ENCODE measurements at regions not wholly inside any gene's neighbourhood (a gene's known extent, or its start where the extent isn't known, plus 50 kb on each side); places are given as distances from the start of the nearest gene placed in this dataset.

DNA sequence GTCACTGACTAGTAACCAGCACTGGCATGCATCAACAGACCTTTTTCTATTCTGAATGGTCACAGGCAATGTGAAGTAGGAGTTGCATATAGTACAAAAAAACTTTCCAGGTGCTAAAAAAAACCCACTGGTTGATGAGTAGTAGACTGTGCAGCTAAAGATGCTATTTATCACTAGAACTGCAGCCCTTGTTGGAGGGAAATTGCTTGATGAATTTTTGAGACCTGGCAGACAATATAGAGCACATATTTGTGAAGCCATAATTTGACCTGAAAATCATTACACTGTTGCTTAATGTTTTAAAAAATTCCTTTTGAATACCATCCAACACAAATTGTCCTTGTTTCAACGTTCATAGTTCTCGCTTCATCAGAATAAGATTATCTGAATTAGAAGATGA is 441.0 kb downstream of the KLF12 start:
- H3K4me1 ChIP-seq (ENCODE audit: insufficient read depth, insufficient read length) = no peaks in the 10 kb centered on the region
- no peak overlapping the region for H3K4me3 ChIP-seq (ENCODE audit: insufficient read length, low read depth)
- no peak for DNase-seq (ENCODE audit: low read depth, low spot score)
- no peaks in the 10 kb centered on the region for H3K9me3 ChIP-seq (ENCODE audit: insufficient read depth, low read length)
- H3K36me3 ChIP-seq (ENCODE audit: insufficient read depth, insufficient read length, low read length) = no peaks in the 10 kb centered on the region
- no peaks in the 10 kb centered on the region for H3K27me3 ChIP-seq (ENCODE audit: insufficient read depth, insufficient read length)
- H3K9ac ChIP-seq (ENCODE audit: insufficient read length, low read depth) = no peak overlapping the region
- no peak for TF ChIP-seq ZNF274 (IDR thresholded peaks at IDR 0.05; ENCODE audit: low read depth, low read length)

DNA sequence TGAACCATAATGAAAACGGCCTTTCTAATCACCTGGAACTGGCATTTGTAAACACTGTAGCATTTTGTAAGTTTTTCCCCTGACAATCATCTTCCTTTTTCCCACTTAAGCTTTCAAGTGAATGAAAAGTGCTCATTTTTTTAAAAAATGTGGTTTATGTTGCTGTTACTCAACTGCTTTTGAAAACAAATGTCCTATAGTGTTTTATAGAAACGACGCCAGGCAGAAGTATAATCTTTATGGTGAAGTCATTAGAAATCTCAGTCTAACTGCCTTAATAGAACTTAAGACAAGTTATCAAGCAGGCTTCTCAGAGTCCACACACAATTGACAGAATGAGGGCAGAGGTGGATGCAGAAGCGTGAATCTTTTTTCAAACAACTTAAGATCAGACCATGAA is 442.3 kb downstream of the KLF12 start:
- Histone ChIP-seq H3K9me3 (ENCODE audit: insufficient read depth, low read length) (no peaks in the 10 kb centered on the region), H3K27me3 (ENCODE audit: insufficient read depth, insufficient read length) (no peaks in the 10 kb centered on the region), H3K9ac (ENCODE audit: insufficient read length, low read depth) (no peak overlapping the region), H3K4me3 (ENCODE audit: insufficient read length, low read depth) (no peak overlapping the region), H3K36me3 (ENCODE audit: insufficient read depth, insufficient read length, low read length) (no peaks in the 10 kb centered on the region), H3K4me1 (ENCODE audit: insufficient read depth, insufficient read length) (no peaks in the 10 kb centered on the region)
- no peak for TF ChIP-seq ZNF274 (IDR thresholded peaks at IDR 0.05; ENCODE audit: low read depth, low read length)
- no peak for TF ChIP-seq YY1 (IDR thresholded peaks at IDR 0.05; ENCODE audit: insufficient read depth, insufficient read length)
- no peak for TF ChIP-seq SUZ12 (IDR thresholded peaks at IDR 0.05; ENCODE audit: extremely low read depth, insufficient read depth, insufficient read length)
- no peak for DNase-seq (ENCODE audit: low read depth, low spot score)

DNA sequence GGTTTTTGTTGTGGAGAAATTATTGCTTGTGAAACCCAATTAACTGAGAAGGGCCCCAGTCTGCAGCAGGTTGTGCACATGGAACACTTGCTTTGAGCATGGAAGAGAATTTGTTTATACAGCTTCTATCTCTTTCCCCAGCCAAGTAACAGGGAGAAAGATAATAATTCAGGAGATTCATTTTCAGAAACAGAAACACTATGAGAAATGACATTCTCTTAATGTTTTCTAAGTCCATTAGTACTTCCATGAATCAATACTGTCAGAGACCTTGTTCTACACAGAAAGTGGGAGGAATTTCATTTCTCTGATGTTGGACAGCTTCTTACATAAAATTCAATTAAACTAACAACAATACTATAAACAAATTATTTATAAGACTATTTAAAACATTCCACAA is 446.3 kb downstream of the KLF12 start:
- H3K4me3 ChIP-seq (ENCODE audit: insufficient read length, low read depth) = no peak overlapping the region
- no peaks in the 10 kb centered on the region for H3K27me3 ChIP-seq (ENCODE audit: insufficient read depth, insufficient read length)
- no peak for TF ChIP-seq ZNF274 (IDR thresholded peaks at IDR 0.05; ENCODE audit: low read depth, low read length)
- DNase-seq (ENCODE audit: low read depth, low spot score) = no peak
- H3K9ac ChIP-seq (ENCODE audit: insufficient read length, low read depth) = no peak overlapping the region
- H3K4me1 ChIP-seq (ENCODE audit: insufficient read depth, insufficient read length) = no peaks in the 10 kb centered on the region
- H3K36me3 ChIP-seq (ENCODE audit: insufficient read depth, insufficient read length, low read length) = no peaks in the 10 kb centered on the region
- no peaks in the 10 kb centered on the region for H3K9me3 ChIP-seq (ENCODE audit: insufficient read depth, low read length)

DNA sequence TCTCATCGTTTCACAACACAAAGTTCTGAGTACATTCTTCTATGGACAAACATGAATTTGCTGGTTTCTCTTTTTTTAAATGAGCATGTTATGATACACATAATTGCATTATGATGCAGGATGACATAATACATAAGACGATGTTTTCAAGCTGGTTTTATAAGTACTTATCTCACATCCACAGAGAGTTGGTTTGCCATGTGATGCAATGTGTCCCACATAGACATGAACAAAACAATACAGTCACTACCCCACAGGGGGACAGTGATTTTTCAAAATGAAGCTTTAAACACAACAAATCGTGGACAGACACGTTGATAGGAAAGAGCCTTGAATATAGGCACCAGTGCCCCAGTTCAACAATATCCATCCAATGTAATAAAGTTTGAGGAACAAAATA is 447.1 kb downstream of the KLF12 start:
- TF ChIP-seq ZNF274 (IDR thresholded peaks at IDR 0.05; ENCODE audit: low read depth, low read length) (no peak), YY1 (IDR thresholded peaks at IDR 0.05; ENCODE audit: insufficient read depth, insufficient read length) (no peak), SUZ12 (IDR thresholded peaks at IDR 0.05; ENCODE audit: extremely low read depth, insufficient read depth, insufficient read length) (no peak)

DNA sequence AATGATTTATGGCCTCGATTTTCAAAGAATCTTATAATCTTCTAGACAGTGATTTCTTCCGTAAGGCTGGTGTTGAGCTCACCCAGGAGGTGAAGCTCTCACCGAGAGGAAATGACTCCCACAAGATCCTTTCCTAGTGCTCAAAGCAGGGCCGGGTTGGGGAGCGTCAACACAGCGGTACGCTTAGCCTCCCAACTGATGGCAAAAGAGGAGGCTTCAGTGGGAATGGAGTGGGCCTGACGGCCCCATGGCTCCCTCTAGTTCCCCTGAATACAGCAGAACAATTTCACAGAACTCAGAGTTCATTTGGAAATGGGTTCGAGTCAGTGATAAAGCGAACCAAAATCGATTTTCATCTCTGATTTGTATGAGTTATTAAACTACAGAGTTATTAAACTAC is 449.5 kb downstream of the KLF12 start:
- TF ChIP-seq YY1 (IDR thresholded peaks at IDR 0.05; ENCODE audit: insufficient read depth, insufficient read length) (no peak), SUZ12 (IDR thresholded peaks at IDR 0.05; ENCODE audit: extremely low read depth, insufficient read depth, insufficient read length) (no peak), ZNF274 (IDR thresholded peaks at IDR 0.05; ENCODE audit: low read depth, low read length) (no peak)

More for the DNA sequence above, 447.1 kb downstream of the KLF12 start:
- Histone ChIP-seq H3K4me3 (ENCODE audit: insufficient read length, low read depth) (no peak overlapping the region), H3K4me1 (ENCODE audit: insufficient read depth, insufficient read length) (no peaks in the 10 kb centered on the region), H3K27me3 (ENCODE audit: insufficient read depth, insufficient read length) (no peaks in the 10 kb centered on the region), H3K9me3 (ENCODE audit: insufficient read depth, low read length) (no peaks in the 10 kb centered on the region), H3K9ac (ENCODE audit: insufficient read length, low read depth) (no peak overlapping the region), H3K36me3 (ENCODE audit: insufficient read depth, insufficient read length, low read length) (no peaks in the 10 kb centered on the region)
- no peak for DNase-seq (ENCODE audit: low read depth, low spot score)

DNA sequence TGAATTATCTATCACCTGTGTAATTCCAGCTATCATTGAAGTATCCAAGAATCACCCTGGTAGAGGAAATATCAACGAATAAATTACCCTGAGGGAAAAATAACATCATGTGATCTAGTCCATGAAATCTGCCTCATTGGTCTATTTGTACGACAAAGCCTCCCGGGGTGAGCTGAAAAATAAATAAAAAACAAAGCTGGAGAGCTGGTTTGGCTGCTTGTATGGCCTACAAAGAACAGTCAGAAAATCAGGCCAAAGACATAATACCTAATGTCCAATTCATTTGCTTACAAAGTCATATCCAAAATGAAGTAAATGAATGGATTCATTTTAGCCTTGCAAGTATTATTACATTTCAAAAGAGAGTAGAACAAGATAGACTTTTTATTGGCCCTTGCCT is 449.9 kb downstream of the KLF12 start:
- Histone ChIP-seq H3K4me1 (ENCODE audit: insufficient read depth, insufficient read length) (no peaks in the 10 kb centered on the region), H3K4me3 (ENCODE audit: insufficient read length, low read depth) (no peak overlapping the region), H3K27me3 (ENCODE audit: insufficient read depth, insufficient read length) (no peaks in the 10 kb centered on the region), H3K9me3 (ENCODE audit: insufficient read depth, low read length) (no peaks in the 10 kb centered on the region), H3K9ac (ENCODE audit: insufficient read length, low read depth) (no peak overlapping the region), H3K36me3 (ENCODE audit: insufficient read depth, insufficient read length, low read length) (no peaks in the 10 kb centered on the region)
- DNase-seq (ENCODE audit: low read depth, low spot score) = no peak
- TF ChIP-seq ZNF274 (IDR thresholded peaks at IDR 0.05; ENCODE audit: low read depth, low read length) (no peak), YY1 (IDR thresholded peaks at IDR 0.05; ENCODE audit: insufficient read depth, insufficient read length) (no peak), SUZ12 (IDR thresholded peaks at IDR 0.05; ENCODE audit: extremely low read depth, insufficient read depth, insufficient read length) (no peak)

More for the DNA sequence above, 449.5 kb downstream of the KLF12 start:
- no peak overlapping the region for H3K9ac ChIP-seq (ENCODE audit: insufficient read length, low read depth)
- H3K27me3 ChIP-seq (ENCODE audit: insufficient read depth, insufficient read length) = no peaks in the 10 kb centered on the region
- H3K4me3 ChIP-seq (ENCODE audit: insufficient read length, low read depth) = no peak overlapping the region
- DNase-seq (ENCODE audit: low read depth, low spot score) = no peak
- H3K36me3 ChIP-seq (ENCODE audit: insufficient read depth, insufficient read length, low read length) = no peaks in the 10 kb centered on the region
- no peaks in the 10 kb centered on the region for H3K4me1 ChIP-seq (ENCODE audit: insufficient read depth, insufficient read length)
- no peaks in the 10 kb centered on the region for H3K9me3 ChIP-seq (ENCODE audit: insufficient read depth, low read length)

DNA sequence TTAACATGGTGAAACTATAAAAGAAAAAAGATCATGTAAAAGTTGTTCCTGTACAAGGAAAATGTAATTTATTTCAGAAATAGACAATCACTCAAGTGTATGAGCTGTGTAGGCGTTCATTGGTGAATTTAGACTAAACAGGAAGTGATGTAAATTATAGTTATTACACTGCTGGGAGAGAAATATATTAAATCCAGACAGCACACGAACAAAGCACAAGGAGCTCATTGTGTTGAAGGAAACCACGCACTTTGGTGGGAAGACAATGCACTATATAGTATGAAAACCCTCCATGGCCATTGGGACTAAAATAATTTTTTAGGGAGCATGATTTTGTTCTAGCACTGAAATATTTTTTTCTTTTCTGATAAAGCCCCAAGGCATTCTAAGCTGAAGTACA is 450.5 kb downstream of the KLF12 start:
- Histone ChIP-seq H3K27me3 (ENCODE audit: insufficient read depth, insufficient read length) (no peaks in the 10 kb centered on the region), H3K9ac (ENCODE audit: insufficient read length, low read depth) (no peak overlapping the region), H3K4me3 (ENCODE audit: insufficient read length, low read depth) (no peak overlapping the region), H3K9me3 (ENCODE audit: insufficient read depth, low read length) (no peaks in the 10 kb centered on the region), H3K36me3 (ENCODE audit: insufficient read depth, insufficient read length, low read length) (no peaks in the 10 kb centered on the region), H3K4me1 (ENCODE audit: insufficient read depth, insufficient read length) (no peaks in the 10 kb centered on the region)
- no peak for DNase-seq (ENCODE audit: low read depth, low spot score)
- TF ChIP-seq SUZ12 (IDR thresholded peaks at IDR 0.05; ENCODE audit: extremely low read depth, insufficient read depth, insufficient read length) (no peak), YY1 (IDR thresholded peaks at IDR 0.05; ENCODE audit: insufficient read depth, insufficient read length) (no peak), ZNF274 (IDR thresholded peaks at IDR 0.05; ENCODE audit: low read depth, low read length) (no peak)

DNA sequence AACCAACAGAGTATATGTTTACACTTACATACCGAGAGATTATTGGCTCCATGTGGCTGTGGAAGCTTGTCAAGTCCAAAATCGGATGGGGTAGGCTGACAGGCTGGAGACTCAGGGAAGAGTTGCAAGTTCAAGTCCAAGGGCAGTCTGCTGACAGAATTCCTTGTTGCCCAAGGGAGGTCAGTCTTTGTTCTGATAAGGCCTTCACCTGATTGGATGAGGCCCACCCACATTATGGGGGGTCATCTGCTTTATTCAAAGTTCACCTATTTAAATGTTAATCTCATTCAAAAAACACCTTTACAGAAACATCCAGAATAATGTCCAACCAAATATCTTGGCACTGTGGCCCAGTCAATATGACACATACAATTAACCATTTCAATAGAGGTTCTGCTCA is 452.4 kb downstream of the KLF12 start:
- no peak for TF ChIP-seq SUZ12 (IDR thresholded peaks at IDR 0.05; ENCODE audit: extremely low read depth, insufficient read depth, insufficient read length)
- TF ChIP-seq YY1 (IDR thresholded peaks at IDR 0.05; ENCODE audit: insufficient read depth, insufficient read length) = no peak
- TF ChIP-seq ZNF274 (IDR thresholded peaks at IDR 0.05; ENCODE audit: low read depth, low read length) = no peak
- no peaks in the 10 kb centered on the region for H3K27me3 ChIP-seq (ENCODE audit: insufficient read depth, insufficient read length)
- no peak overlapping the region for H3K4me3 ChIP-seq (ENCODE audit: insufficient read length, low read depth)
- DNase-seq (ENCODE audit: low read depth, low spot score) = no peak
- H3K9ac ChIP-seq (ENCODE audit: insufficient read length, low read depth) = no peak overlapping the region
- no peaks in the 10 kb centered on the region for H3K4me1 ChIP-seq (ENCODE audit: insufficient read depth, insufficient read length)
- no peaks in the 10 kb centered on the region for H3K36me3 ChIP-seq (ENCODE audit: insufficient read depth, insufficient read length, low read length)
- H3K9me3 ChIP-seq (ENCODE audit: insufficient read depth, low read length) = no peaks in the 10 kb centered on the region
